Neural crest cell (in vitro differentiated cells): ENCODE measurements at regions not wholly inside any gene's neighbourhood (a gene's known extent, or its start where the extent isn't known, plus 50 kb on each side); places are given as distances from the start of the nearest gene placed in this dataset.

Source experiments
- DNase-seq: peaks from one replicate; pipeline ENCODE4 v3.0.0; 2021; ENCODE audit warnings: low read depth, mixed read lengths, low spot score
- H3K27ac Mint-ChIP-seq: one replicate; pipeline ENCODE4 v1.8.0; 2021; ENCODE audit warnings: mild to moderate bottlenecking, mixed read lengths; ENCODE audit not compliant: unreplicated experiment
- H3K27me3 Mint-ChIP-seq: 2 replicates; pipeline ENCODE4 v1.8.0; 2021; ENCODE audit warnings: low read depth, mild to moderate bottlenecking, mixed read lengths
- H3K36me3 Mint-ChIP-seq: 2 replicates; pipeline ENCODE4 v1.8.0; 2021; ENCODE audit warnings: low read depth, mild to moderate bottlenecking, mixed read lengths
- H3K4me1 Mint-ChIP-seq: 2 replicates; pipeline ENCODE4 v1.8.0; 2021; ENCODE audit warnings: mixed read lengths
- H3K4me3 Mint-ChIP-seq: one replicate; pipeline ENCODE4 v1.8.0; 2021; ENCODE audit warnings: mild to moderate bottlenecking, mixed read lengths
- H3K9me3 Mint-ChIP-seq: 2 replicates; pipeline ENCODE4 v1.8.0; 2021; ENCODE audit warnings: mixed read lengths
- CTCF ChIP-seq: fragments of 200-600 bp; sonication (generic); conservative IDR thresholded peaks from 2 replicates; pipeline ENCODE4 v1.5.0; 2021; ENCODE audit warnings: antibody characterized with exemption, mild to moderate bottlenecking

GRCh38 chr5:156191547-156191946 lies 135.4 kb upstream of the SGCD start:
- no peak for TF ChIP-seq CTCF
- Mint-ChIP-seq H3K27me3 (peaks cover 21% of the 10 kb centered on the region), H3K36me3 (no peaks in the 10 kb centered on the region), H3K27ac (no peak overlapping the region), H3K9me3 (peaks cover 3% of the 10 kb centered on the region), H3K4me1 (no peaks in the 10 kb centered on the region), H3K4me3 (no peak overlapping the region)
- no peak for DNase-seq

GRCh38 chr5:156197042-156197635 lies 129.8 kb upstream of the SGCD start:
- Mint-ChIP-seq H3K4me3 (no peak overlapping the region), H3K27ac (no peak overlapping the region), H3K4me1 (no peaks in the 10 kb centered on the region), H3K36me3 (no peaks in the 10 kb centered on the region), H3K9me3 (peaks cover 3% of the 10 kb centered on the region), H3K27me3 (peaks cover 7% of the 10 kb centered on the region)
- TF ChIP-seq CTCF, result no peak
- no peak for DNase-seq

- no peak for DNase-seq
- no peak overlapping the region for H3K27ac Mint-ChIP-seq
- no peaks in the 10 kb centered on the region for H3K9me3 Mint-ChIP-seq
- no peaks in the 10 kb centered on the region for H3K4me1 Mint-ChIP-seq
- H3K36me3 Mint-ChIP-seq, result no peaks in the 10 kb centered on the region
- H3K4me3 Mint-ChIP-seq, result no peak overlapping the region
- no peak for TF ChIP-seq CTCF
- H3K27me3 Mint-ChIP-seq, result peaks cover 6% of the 10 kb centered on the region
Measured at GRCh38 chr5:156199045-156199444, 127.9 kb upstream of the SGCD start.

- TF ChIP-seq CTCF, result no peak
- peaks cover 6% of the 10 kb centered on the region for H3K27me3 Mint-ChIP-seq
- H3K4me1 Mint-ChIP-seq, result no peaks in the 10 kb centered on the region
Measured at GRCh38 chr5:156200938-156201787, 125.8 kb upstream of the SGCD start.

GRCh38 chr5:156201788-156202403 lies 125.1 kb upstream of the SGCD start:
- DNase-seq, result no peak
- no peaks in the 10 kb centered on the region for H3K4me1 Mint-ChIP-seq

More at GRCh38 chr5:156200938-156201787, 125.8 kb upstream of the SGCD start:
- DNase-seq, result no peak
- Mint-ChIP-seq H3K9me3 (no peaks in the 10 kb centered on the region), H3K36me3 (no peaks in the 10 kb centered on the region), H3K27ac (no peak overlapping the region), H3K4me3 (no peak overlapping the region)

More at GRCh38 chr5:156201788-156202403, 125.1 kb upstream of the SGCD start:
- no peaks in the 10 kb centered on the region for H3K9me3 Mint-ChIP-seq
- no peaks in the 10 kb centered on the region for H3K36me3 Mint-ChIP-seq
- TF ChIP-seq CTCF, result no peak
- no peak overlapping the region for H3K4me3 Mint-ChIP-seq
- peaks cover 6% of the 10 kb centered on the region for H3K27me3 Mint-ChIP-seq
- no peak overlapping the region for H3K27ac Mint-ChIP-seq
